Rectal smooth muscle tissue (tissue), 1 donor: ENCODE measurements at regions not wholly inside any gene's neighbourhood (a gene's known extent, or its start where the extent isn't known, plus 50 kb on each side); places are given as distances from the start of the nearest gene placed in this dataset.

Experiments used
- H3K27ac ChIP-seq: one replicate; pipeline ENCODE4 v1.7.0; 2013; ENCODE audit warnings: low read depth, low read length, inconsistent platforms
- H3K27me3 ChIP-seq: one replicate; pipeline ENCODE4 v1.7.0; 2013; ENCODE audit warnings: low read length; ENCODE audit not compliant: control insufficient read depth, insufficient read depth
- H3K36me3 ChIP-seq: one replicate; pipeline ENCODE4 v1.7.0; 2013; ENCODE audit warnings: low read length; ENCODE audit not compliant: control insufficient read depth, insufficient read depth
- H3K4me1 ChIP-seq: one replicate; pipeline ENCODE4 v1.7.0; 2013; ENCODE audit warnings: low read length; ENCODE audit not compliant: control insufficient read depth, insufficient read depth
- H3K4me3 ChIP-seq: one replicate; pipeline ENCODE4 v1.7.0; 2013; ENCODE audit warnings: low read length
- H3K9ac ChIP-seq: one replicate; pipeline ENCODE4 v1.7.0; 2013; ENCODE audit warnings: low read length

- Histone ChIP-seq H3K36me3 (no peaks in the 10 kb centered on the region), H3K27ac (no peak overlapping the region)
Measured at GRCh38 chr1:82879701-82880305, 1079.1 kb downstream of the ADGRL2 start.

GRCh38 chr1:82875170-82875569 lies 1074.4 kb downstream of the ADGRL2 start:
- no peaks in the 10 kb centered on the region for H3K27me3 ChIP-seq
- no peak overlapping the region for H3K4me3 ChIP-seq
- no peak overlapping the region for H3K27ac ChIP-seq
- H3K4me1 ChIP-seq, result no peaks in the 10 kb centered on the region
- no peaks in the 10 kb centered on the region for H3K36me3 ChIP-seq
- H3K9ac ChIP-seq, result no peak overlapping the region

More at GRCh38 chr1:82879701-82880305, 1079.1 kb downstream of the ADGRL2 start:
- Histone ChIP-seq H3K27me3 (no peaks in the 10 kb centered on the region), H3K4me3 (no peak overlapping the region), H3K9ac (no peak overlapping the region), H3K4me1 (no peaks in the 10 kb centered on the region)

- H3K36me3 ChIP-seq, result no peaks in the 10 kb centered on the region
- H3K27ac ChIP-seq, result no peak overlapping the region
- no peaks in the 10 kb centered on the region for H3K27me3 ChIP-seq
- H3K4me1 ChIP-seq, result no peaks in the 10 kb centered on the region
- no peak overlapping the region for H3K9ac ChIP-seq
- H3K4me3 ChIP-seq, result no peak overlapping the region
Measured at GRCh38 chr1:82874041-82874440, 1073.3 kb downstream of the ADGRL2 start.

DNA sequence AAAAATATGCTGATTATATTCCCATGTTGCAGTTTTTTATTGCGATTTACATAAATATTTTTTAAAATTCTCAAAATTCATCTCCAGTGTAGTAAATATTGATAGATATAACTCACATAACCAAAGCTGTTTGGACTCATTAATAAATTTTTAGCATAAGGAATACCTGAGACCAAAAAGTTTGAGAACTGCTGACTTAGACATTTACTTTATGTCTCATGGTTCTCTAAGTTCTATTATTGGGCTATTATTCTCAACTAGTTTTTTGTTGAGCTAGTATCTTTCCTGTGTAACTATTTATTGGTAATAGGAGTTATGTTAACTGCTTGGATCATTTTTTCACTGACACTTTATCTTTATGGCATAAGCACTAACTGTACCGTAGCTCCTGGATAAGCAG lies 1069.6 kb downstream of the ADGRL2 start:
- Histone ChIP-seq H3K9ac (no peak overlapping the region), H3K4me3 (no peak overlapping the region), H3K4me1 (no peaks in the 10 kb centered on the region), H3K27me3 (no peaks in the 10 kb centered on the region), H3K36me3 (no peaks in the 10 kb centered on the region), H3K27ac (no peak overlapping the region)

DNA sequence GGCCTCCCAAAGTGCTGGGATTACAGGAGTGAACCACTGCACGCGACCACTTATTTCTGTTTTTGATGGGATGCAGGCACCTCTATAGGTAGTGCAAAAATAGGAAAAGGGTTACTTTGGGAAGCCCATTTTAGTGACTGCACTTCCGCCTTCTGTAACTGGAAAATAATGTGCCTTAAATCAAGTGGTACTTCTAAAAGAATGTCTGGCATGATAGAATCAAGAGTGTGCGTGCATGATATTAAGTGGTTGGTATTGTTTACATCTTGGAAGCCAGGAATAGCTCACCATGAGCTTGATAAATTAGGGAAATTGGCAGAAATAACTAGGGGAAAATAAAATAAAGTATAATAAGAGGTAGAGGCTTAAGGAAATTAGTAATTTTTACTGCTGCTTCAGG lies 1067.0 kb downstream of the ADGRL2 start:
- Histone ChIP-seq H3K36me3 (no peaks in the 10 kb centered on the region), H3K4me1 (no peaks in the 10 kb centered on the region), H3K27ac (no peak overlapping the region), H3K4me3 (no peak overlapping the region), H3K9ac (no peak overlapping the region), H3K27me3 (no peaks in the 10 kb centered on the region)

- Histone ChIP-seq H3K4me1 (no peaks in the 10 kb centered on the region), H3K36me3 (no peaks in the 10 kb centered on the region), H3K9ac (no peak overlapping the region), H3K27ac (no peak overlapping the region), H3K4me3 (no peak overlapping the region), H3K27me3 (no peaks in the 10 kb centered on the region)
Measured at GRCh38 chr1:82861749-82862148, 1061.0 kb downstream of the ADGRL2 start.

DNA sequence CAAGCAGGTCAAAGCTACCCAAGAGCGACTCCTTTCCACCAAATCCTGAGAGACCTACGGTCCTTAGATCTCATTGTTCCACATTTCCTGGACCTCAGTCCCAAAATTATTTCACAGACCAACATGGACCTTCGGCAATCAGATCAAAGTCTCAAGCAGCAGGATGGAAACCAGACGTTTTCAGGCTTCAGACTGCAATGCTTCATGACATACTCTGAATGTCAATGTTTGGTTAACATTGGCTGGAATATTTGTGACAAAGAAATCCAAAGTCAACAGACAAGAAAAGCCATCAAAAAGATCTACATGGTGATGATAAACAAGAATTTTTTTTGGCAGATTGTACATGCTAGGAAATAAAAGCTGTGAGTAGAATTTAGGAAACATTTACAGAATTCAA lies 1057.3 kb downstream of the ADGRL2 start:
- H3K9ac ChIP-seq, result no peak overlapping the region
- H3K4me1 ChIP-seq, result no peaks in the 10 kb centered on the region
- no peak overlapping the region for H3K4me3 ChIP-seq
- H3K27me3 ChIP-seq, result no peaks in the 10 kb centered on the region
- H3K27ac ChIP-seq, result no peak overlapping the region
- no peaks in the 10 kb centered on the region for H3K36me3 ChIP-seq

- H3K36me3 ChIP-seq, result no peaks in the 10 kb centered on the region
- H3K9ac ChIP-seq, result no peak overlapping the region
- H3K27ac ChIP-seq, result no peak overlapping the region
- H3K27me3 ChIP-seq, result no peaks in the 10 kb centered on the region
- H3K4me3 ChIP-seq, result no peak overlapping the region
- H3K4me1 ChIP-seq, result no peaks in the 10 kb centered on the region
Measured at GRCh38 chr1:82849460-82849859, 1048.7 kb downstream of the ADGRL2 start.

DNA sequence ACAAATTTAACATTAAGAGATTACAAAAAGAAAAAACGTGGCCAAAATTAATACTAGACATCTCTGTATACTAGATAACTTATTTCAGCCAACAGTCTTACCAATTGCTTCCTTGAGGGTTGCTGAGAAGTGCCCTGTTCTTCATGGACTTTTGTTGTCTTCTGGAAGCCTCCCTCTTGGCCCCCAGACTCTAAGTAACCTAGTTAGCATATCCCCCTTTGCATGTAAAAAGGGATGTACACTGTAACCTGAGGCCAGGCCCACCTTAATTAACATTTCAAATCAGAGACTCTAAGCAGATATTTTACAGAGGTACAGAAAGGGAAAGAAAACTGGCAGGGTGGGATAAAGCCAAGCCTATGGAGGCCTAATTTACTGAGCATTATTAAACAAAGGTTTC lies 1047.3 kb downstream of the ADGRL2 start:
- no peak overlapping the region for H3K4me3 ChIP-seq
- H3K9ac ChIP-seq, result no peak overlapping the region
- no peaks in the 10 kb centered on the region for H3K36me3 ChIP-seq
- H3K4me1 ChIP-seq, result no peaks in the 10 kb centered on the region
- no peak overlapping the region for H3K27ac ChIP-seq
- no peaks in the 10 kb centered on the region for H3K27me3 ChIP-seq

- Histone ChIP-seq H3K27me3 (no peaks in the 10 kb centered on the region), H3K27ac (no peak overlapping the region), H3K4me1 (no peaks in the 10 kb centered on the region), H3K4me3 (no peak overlapping the region), H3K36me3 (no peaks in the 10 kb centered on the region), H3K9ac (no peak overlapping the region)
Measured at GRCh38 chr1:82845866-82846265, 1045.1 kb downstream of the ADGRL2 start.

- Histone ChIP-seq H3K9ac (no peak overlapping the region), H3K36me3 (no peaks in the 10 kb centered on the region), H3K4me1 (no peaks in the 10 kb centered on the region), H3K27me3 (no peaks in the 10 kb centered on the region), H3K27ac (no peak overlapping the region), H3K4me3 (no peak overlapping the region)
Measured at GRCh38 chr1:82844911-82845827, 1044.4 kb downstream of the ADGRL2 start.

- no peaks in the 10 kb centered on the region for H3K4me1 ChIP-seq
- no peak overlapping the region for H3K27ac ChIP-seq
- no peak overlapping the region for H3K4me3 ChIP-seq
- no peak overlapping the region for H3K9ac ChIP-seq
- H3K36me3 ChIP-seq, result no peaks in the 10 kb centered on the region
- no peaks in the 10 kb centered on the region for H3K27me3 ChIP-seq
Measured at GRCh38 chr1:82844447-82844846, 1043.7 kb downstream of the ADGRL2 start.

DNA sequence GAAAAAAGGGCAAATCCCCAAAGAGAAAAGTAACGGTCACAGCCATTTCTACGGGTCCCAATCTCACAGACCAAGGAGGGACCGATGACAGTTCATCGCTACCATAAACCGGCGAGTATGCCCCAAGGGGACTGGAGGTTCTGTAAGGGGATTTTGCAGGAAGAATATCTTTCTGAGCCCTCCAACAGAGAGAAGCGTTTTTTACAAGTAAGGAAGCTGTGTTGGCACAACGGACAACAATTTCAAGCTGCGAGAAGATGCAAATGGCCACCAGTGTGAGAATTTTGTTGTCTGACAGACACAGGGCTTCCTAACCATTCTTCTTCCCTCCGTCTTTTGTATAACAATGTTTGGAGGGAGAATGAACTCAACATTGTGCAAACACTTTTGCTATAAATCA lies 1043.1 kb downstream of the ADGRL2 start:
- H3K4me3 ChIP-seq, result no peak overlapping the region
- no peaks in the 10 kb centered on the region for H3K4me1 ChIP-seq
- H3K27me3 ChIP-seq, result no peaks in the 10 kb centered on the region
- H3K36me3 ChIP-seq, result no peaks in the 10 kb centered on the region
- H3K9ac ChIP-seq, result no peak overlapping the region
- H3K27ac ChIP-seq, result no peak overlapping the region
